Prostate gland (tissue), 2 donors: ENCODE measurements at regions not wholly inside any gene's neighbourhood (a gene's known extent, or its start where the extent isn't known, plus 50 kb on each side); places are given as distances from the start of the nearest gene placed in this dataset.

Experiments used
- CTCF ChIP-seq, 4 experiments: fragments of 200-600 bp in 2 of 4; fragments of 450-650 bp in 2 of 4; sonication (generic) in 2 of 4; IDR thresholded peaks; 1 replicate in 3 of 4; 2 replicates in 1 of 4; pipeline ENCODE4 v1.5.1; 2016 to 2019; ENCODE audit warnings: antibody characterized with exemption in 4 of 4, mild to moderate bottlenecking in 2 of 4, moderate library complexity in 2 of 4
- POLR2A ChIP-seq: fragments of 450-650 bp; IDR thresholded peaks from one replicate; pipeline ENCODE4 v1.6.1; 2016; ENCODE audit warnings: antibody characterized with exemption, mild to moderate bottlenecking
- POLR2AphosphoS5 ChIP-seq: sonication (generic); formaldehyde crosslinking; IDR thresholded peaks from one replicate; pipeline ENCODE4 v1.6.1; 2017; ENCODE audit warnings: antibody characterized with exemption

DNA sequence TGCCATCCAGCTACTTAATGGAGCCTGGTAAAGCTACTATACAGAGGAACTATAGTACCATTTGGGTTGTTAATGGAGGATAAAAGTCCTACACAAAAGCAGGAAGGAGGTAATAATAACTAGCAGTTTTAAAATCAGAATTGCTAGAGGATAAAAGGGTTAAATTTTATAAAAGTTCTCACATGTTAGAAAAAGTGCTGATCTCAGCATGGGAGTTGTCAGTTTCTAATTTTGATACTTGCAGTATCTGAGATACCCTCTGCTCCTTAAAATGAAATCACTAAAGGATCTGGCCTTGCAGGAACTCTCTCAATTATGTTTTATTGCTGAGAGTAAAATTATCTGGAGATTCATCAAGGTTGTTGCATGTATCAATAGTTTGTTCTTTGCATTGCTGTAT lies 272.2 kb upstream of the GYPC start:
- no peak for TF ChIP-seq CTCF (IDR thresholded peaks at IDR 0.05)
- TF ChIP-seq POLR2A = no peak
- no peak for TF ChIP-seq POLR2AphosphoS5
